Prostate gland (tissue), 2 donors: ENCODE measurements at regions not wholly inside any gene's neighbourhood (a gene's known extent, or its start where the extent isn't known, plus 50 kb on each side); places are given as distances from the start of the nearest gene placed in this dataset.
"Not testable (repeated sequence)": the region's sequence is repeated elsewhere in the genome, so short reads cannot be mapped to it uniquely, and the experiment has no call there.

ENCODE experiments used
- POLR2AphosphoS5 ChIP-seq: sonication (generic); formaldehyde crosslinking; IDR thresholded peaks from one replicate; pipeline ENCODE4 v1.6.1; 2017; ENCODE audit warnings: antibody characterized with exemption
- TF ChIP-seq, protein P1 (sequence below), 4 experiments: fragments of 200-600 bp in 2 of 4; fragments of 450-650 bp in 2 of 4; sonication (generic) in 2 of 4; IDR thresholded peaks; 1 replicate in 3 of 4; 2 replicates in 1 of 4; pipeline ENCODE4 v1.5.1; 2016 to 2019; ENCODE audit warnings: antibody characterized with exemption in 4 of 4, mild to moderate bottlenecking in 2 of 4, moderate library complexity in 2 of 4

GRCh38 chr1:70795064-70795463 is 252.6 kb downstream of the PTGER3 start:
- not testable (repeated sequence) for TF ChIP-seq POLR2AphosphoS5
- TF ChIP-seq, protein P1, sequence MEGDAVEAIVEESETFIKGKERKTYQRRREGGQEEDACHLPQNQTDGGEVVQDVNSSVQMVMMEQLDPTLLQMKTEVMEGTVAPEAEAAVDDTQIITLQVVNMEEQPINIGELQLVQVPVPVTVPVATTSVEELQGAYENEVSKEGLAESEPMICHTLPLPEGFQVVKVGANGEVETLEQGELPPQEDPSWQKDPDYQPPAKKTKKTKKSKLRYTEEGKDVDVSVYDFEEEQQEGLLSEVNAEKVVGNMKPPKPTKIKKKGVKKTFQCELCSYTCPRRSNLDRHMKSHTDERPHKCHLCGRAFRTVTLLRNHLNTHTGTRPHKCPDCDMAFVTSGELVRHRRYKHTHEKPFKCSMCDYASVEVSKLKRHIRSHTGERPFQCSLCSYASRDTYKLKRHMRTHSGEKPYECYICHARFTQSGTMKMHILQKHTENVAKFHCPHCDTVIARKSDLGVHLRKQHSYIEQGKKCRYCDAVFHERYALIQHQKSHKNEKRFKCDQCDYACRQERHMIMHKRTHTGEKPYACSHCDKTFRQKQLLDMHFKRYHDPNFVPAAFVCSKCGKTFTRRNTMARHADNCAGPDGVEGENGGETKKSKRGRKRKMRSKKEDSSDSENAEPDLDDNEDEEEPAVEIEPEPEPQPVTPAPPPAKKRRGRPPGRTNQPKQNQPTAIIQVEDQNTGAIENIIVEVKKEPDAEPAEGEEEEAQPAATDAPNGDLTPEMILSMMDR (IDR thresholded peaks at IDR 0.05), result not testable (repeated sequence)
